ENCODE measurements at regions not wholly inside any gene's neighbourhood (a gene's known extent, or its start where the extent isn't known, plus 50 kb on each side); places are given as distances from the start of the nearest gene placed in this dataset.

DNA sequence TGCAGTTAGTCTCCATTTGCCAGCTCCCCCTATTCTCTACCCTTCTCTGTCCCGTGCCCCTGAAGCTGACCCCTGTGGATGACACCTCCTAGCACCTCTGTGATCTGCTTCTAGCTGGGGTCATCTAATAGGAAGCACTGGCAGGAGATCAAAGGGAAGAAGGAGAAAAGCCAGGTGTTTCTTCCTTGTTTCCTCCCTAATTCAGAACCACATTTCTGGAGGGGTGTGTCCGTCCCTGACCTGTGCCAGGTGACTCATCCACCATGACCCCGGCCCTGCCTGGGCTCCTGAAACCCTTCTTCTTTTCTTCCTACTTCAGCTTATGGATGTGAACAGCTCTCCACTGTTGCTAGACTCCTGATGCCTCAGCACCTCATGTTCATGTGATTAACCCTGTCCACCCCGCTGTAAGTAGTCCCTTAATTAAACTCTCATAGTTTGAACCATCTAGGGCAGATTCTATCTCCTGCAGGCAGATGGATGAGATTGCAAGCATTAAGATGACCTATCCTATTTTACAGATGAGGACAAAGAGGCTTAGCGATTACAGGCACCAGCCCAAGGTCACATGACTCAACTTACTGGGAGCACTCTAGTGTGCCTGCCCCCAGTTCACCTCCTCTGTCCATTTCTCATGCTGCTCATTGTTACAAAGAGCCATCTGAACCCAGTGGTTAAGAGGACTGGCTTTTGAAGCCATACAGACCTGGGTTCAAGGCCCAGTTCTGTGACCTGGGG is 770.5 kb downstream of the MED13L start:
- no peaks in the 10 kb centered on the region for H3K36me3 ChIP-seq (ENCODE audit: insufficient read depth, insufficient read length, low read length)
- TF ChIP-seq ZNF274 (IDR thresholded peaks at IDR 0.05; ENCODE audit: low read depth, low read length) (no peak), YY1 (IDR thresholded peaks at IDR 0.05; ENCODE audit: insufficient read depth, insufficient read length) (no peak), SUZ12 (IDR thresholded peaks at IDR 0.05; ENCODE audit: extremely low read depth, insufficient read depth, insufficient read length) (no peak)
- H3K9me3 ChIP-seq (ENCODE audit: insufficient read depth, low read length), result peaks cover 10% of the 10 kb centered on the region; the same call in 1 of the 2 replicates
- peaks cover 10% of the 10 kb centered on the region for H3K4me1 ChIP-seq (ENCODE audit: insufficient read depth, insufficient read length)
- H3K27me3 ChIP-seq (ENCODE audit: insufficient read depth, insufficient read length), result peaks cover 21% of the 10 kb centered on the region
- no peak overlapping the region for H3K4me3 ChIP-seq (ENCODE audit: insufficient read length, low read depth)
- no peak for DNase-seq (ENCODE audit: low read depth, low spot score)
- H3K9ac ChIP-seq (ENCODE audit: insufficient read length, low read depth), result no peak overlapping the region

DNA sequence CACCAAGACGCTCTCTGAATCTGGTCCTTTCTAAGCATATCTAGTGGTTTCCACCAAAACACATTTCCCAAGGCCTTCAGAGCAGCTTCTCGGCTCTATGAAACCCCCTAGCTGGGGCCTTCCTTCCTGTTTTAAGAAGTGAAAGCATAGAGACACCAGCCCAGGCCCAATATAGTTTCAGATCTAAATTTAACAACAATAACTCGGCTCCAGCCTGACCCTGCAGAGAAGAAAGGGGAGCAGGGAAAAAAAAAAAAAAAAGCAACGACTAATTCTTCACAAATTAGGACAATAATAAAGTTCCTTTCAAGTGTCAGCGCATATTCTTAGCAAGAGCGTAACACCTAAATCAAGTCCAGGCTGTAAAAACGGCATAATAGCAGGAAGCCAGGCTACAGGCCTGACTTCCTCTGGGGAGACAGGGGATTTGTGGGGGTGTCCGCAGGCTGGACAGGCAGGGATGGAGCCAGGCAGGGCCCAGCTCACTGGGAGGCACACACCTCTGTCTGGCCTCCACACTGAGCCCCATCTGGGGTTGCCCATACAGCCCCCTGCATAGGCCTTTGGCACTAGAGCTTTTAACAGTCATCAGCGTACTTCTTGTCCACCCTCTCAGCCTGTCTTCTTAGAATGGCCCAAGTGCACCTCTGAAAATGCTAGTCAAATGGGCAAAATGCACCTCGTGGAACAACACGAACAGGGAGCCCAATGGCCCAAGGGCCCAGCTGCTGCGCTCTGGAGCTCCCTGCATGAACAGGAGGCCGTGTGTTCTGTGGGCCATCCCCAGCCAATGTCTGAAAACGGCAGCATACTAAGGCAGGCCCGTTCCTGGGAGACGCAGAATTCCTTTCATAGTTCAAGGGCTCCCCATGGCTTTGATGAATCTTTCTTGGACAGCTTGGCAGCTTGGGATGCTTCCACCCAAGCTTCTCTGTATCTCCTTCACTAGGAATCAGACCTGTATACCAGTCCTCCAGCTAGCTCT is 772.9 kb downstream of the MED13L start:
- DNase-seq (ENCODE audit: low read depth, low spot score), result no peak
- no peak overlapping the region for H3K4me3 ChIP-seq (ENCODE audit: insufficient read length, low read depth)
- H3K27me3 ChIP-seq (ENCODE audit: insufficient read depth, insufficient read length), result peaks cover 9% of the 10 kb centered on the region
- peaks cover 10% of the 10 kb centered on the region; the same call in 1 of the 2 replicates for H3K9me3 ChIP-seq (ENCODE audit: insufficient read depth, low read length)
- H3K36me3 ChIP-seq (ENCODE audit: insufficient read depth, insufficient read length, low read length), result no peaks in the 10 kb centered on the region
- peaks cover 10% of the 10 kb centered on the region for H3K4me1 ChIP-seq (ENCODE audit: insufficient read depth, insufficient read length)
- TF ChIP-seq YY1 (IDR thresholded peaks at IDR 0.05; ENCODE audit: insufficient read depth, insufficient read length) (no peak), SUZ12 (IDR thresholded peaks at IDR 0.05; ENCODE audit: extremely low read depth, insufficient read depth, insufficient read length) (no peak), ZNF274 (IDR thresholded peaks at IDR 0.05; ENCODE audit: low read depth, low read length) (no peak)
- H3K9ac ChIP-seq (ENCODE audit: insufficient read length, low read depth), result no peak overlapping the region

DNA sequence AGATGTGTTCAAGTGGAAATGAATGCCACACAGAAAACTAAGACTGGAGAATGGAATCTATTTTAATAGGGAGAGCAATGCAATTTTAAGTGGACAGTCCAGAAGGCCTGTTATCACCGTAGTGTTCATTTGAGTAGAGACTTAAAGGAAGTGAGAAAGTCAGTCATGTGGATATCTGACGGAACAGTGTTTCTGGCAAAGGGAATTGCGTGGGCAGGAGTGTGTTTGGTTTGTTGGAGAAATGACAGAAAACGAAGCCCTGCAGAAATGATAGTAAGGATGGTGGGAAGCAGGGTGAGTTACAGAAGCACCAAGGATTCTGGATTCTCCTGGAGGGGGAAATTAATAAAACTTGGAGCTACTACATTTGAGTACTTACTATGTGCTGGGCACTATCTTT is 776.6 kb downstream of the MED13L start:
- Histone ChIP-seq H3K9me3 (ENCODE audit: insufficient read depth, low read length) (peaks cover 10% of the 10 kb centered on the region; the same call in 1 of the 2 replicates), H3K36me3 (ENCODE audit: insufficient read depth, insufficient read length, low read length) (no peaks in the 10 kb centered on the region), H3K9ac (ENCODE audit: insufficient read length, low read depth) (no peak overlapping the region), H3K4me3 (ENCODE audit: insufficient read length, low read depth) (no peak overlapping the region), H3K4me1 (ENCODE audit: insufficient read depth, insufficient read length) (peaks cover 5% of the 10 kb centered on the region), H3K27me3 (ENCODE audit: insufficient read depth, insufficient read length) (no peaks in the 10 kb centered on the region)
- no peak for DNase-seq (ENCODE audit: low read depth, low spot score)
- TF ChIP-seq SUZ12 (IDR thresholded peaks at IDR 0.05; ENCODE audit: extremely low read depth, insufficient read depth, insufficient read length), result no peak

DNA sequence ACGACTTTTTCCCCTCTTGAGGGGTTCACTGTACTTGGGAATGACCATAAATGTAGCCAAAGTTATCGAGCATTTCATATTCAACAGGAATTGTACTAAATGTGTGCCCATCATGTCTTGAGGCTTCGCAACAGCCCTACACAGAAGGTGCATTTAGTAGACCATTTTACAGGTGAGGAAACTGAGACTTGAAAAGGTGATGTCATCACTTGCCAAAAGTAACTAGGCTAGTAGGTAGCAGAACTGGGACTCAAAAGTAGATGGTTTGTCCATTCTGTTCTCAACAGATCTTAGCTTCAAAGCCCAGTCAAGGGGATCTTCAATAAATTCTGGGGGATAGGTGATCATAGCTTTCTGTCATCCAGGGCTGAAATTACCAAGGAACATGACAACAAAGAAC is 782.2 kb downstream of the MED13L start:
- H3K27me3 ChIP-seq (ENCODE audit: insufficient read depth, insufficient read length), result no peaks in the 10 kb centered on the region
- no peaks in the 10 kb centered on the region for H3K36me3 ChIP-seq (ENCODE audit: insufficient read depth, insufficient read length, low read length)
- TF ChIP-seq ZNF274 (IDR thresholded peaks at IDR 0.05; ENCODE audit: low read depth, low read length), result no peak
- no peak for TF ChIP-seq YY1 (IDR thresholded peaks at IDR 0.05; ENCODE audit: insufficient read depth, insufficient read length)
- TF ChIP-seq SUZ12 (IDR thresholded peaks at IDR 0.05; ENCODE audit: extremely low read depth, insufficient read depth, insufficient read length), result no peak
- no peak overlapping the region for H3K9ac ChIP-seq (ENCODE audit: insufficient read length, low read depth)
- H3K9me3 ChIP-seq (ENCODE audit: insufficient read depth, low read length), result no peaks in the 10 kb centered on the region
- no peaks in the 10 kb centered on the region for H3K4me1 ChIP-seq (ENCODE audit: insufficient read depth, insufficient read length)
- no peak overlapping the region for H3K4me3 ChIP-seq (ENCODE audit: insufficient read length, low read depth)
- no peak for DNase-seq (ENCODE audit: low read depth, low spot score)

DNA sequence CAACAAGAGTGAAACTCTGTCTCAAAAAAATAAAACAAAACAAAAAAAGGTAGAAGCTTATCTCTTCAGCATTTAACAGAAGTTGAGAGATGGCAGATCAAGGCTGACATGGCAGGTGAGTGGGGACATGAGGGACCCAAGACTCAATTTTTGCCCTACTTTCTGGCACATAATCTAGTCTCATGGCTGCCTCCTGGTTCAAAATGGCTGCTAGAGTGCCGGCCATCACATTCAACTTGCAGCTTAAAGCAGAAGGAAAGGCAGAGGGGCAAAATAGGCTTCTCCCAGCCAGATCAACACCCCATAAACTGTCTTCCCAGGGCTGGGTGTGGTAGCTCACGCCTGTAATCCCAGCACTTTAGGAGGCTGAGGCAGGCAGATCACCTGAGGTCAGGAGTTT is 784.9 kb downstream of the MED13L start:
- H3K4me1 ChIP-seq (ENCODE audit: insufficient read depth, insufficient read length), result no peaks in the 10 kb centered on the region

DNA sequence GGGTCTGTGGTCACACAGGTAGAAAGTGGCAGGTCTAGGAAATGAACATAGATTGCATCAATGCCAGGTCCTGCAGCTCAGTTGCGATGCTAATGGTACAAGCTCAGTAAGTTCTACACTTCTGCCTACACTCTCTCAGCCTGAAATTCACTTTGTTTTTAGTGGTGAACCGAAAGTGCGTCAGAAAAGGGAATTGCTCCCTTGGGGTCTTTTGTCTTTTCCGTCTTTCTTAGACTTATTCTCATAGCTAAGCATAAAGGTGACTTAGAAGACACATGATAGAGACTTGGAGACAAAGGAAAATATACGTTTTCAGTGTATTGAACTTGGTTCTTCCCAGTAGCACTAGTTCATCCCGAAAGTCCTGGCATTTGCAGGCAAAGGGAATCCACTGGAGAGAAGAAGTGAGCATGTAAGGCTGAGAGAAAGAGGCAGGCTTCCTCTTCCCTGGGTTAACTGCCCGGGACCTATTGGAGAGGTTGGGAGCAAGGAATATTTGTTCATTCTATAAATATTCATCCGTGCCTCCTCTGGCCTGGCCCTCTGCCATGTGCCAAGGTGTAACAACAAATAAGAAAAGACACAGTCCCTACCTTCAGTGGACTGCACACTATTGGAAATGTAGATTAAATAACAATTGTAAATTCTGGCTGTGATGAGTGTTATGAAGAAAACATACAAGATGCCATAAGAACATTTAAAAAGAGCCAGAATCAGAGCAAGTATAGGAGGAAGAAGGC is 785.8 kb downstream of the MED13L start:
- Histone ChIP-seq H3K36me3 (ENCODE audit: insufficient read depth, insufficient read length, low read length) (no peaks in the 10 kb centered on the region), H3K9me3 (ENCODE audit: insufficient read depth, low read length) (no peaks in the 10 kb centered on the region), H3K27me3 (ENCODE audit: insufficient read depth, insufficient read length) (no peaks in the 10 kb centered on the region), H3K9ac (ENCODE audit: insufficient read length, low read depth) (no peak overlapping the region), H3K4me3 (ENCODE audit: insufficient read length, low read depth) (no peak overlapping the region), H3K4me1 (ENCODE audit: insufficient read depth, insufficient read length) (no peaks in the 10 kb centered on the region)
- TF ChIP-seq YY1 (IDR thresholded peaks at IDR 0.05; ENCODE audit: insufficient read depth, insufficient read length), result no peak
- TF ChIP-seq ZNF274 (IDR thresholded peaks at IDR 0.05; ENCODE audit: low read depth, low read length), result no peak
- TF ChIP-seq SUZ12 (IDR thresholded peaks at IDR 0.05; ENCODE audit: extremely low read depth, insufficient read depth, insufficient read length), result no peak
- no peak for DNase-seq (ENCODE audit: low read depth, low spot score)

More for the DNA sequence above, 784.9 kb downstream of the MED13L start:
- TF ChIP-seq SUZ12 (IDR thresholded peaks at IDR 0.05; ENCODE audit: extremely low read depth, insufficient read depth, insufficient read length), result no peak
- no peak for TF ChIP-seq ZNF274 (IDR thresholded peaks at IDR 0.05; ENCODE audit: low read depth, low read length)
- no peak for TF ChIP-seq YY1 (IDR thresholded peaks at IDR 0.05; ENCODE audit: insufficient read depth, insufficient read length)
- Histone ChIP-seq H3K9me3 (ENCODE audit: insufficient read depth, low read length) (no peaks in the 10 kb centered on the region), H3K4me3 (ENCODE audit: insufficient read length, low read depth) (no peak overlapping the region), H3K27me3 (ENCODE audit: insufficient read depth, insufficient read length) (no peaks in the 10 kb centered on the region), H3K9ac (ENCODE audit: insufficient read length, low read depth) (no peak overlapping the region), H3K36me3 (ENCODE audit: insufficient read depth, insufficient read length, low read length) (no peaks in the 10 kb centered on the region)
- no peak for DNase-seq (ENCODE audit: low read depth, low spot score)

Data from NT2/D1 (cell line).